ENCODE measurements at regions not wholly inside any gene's neighbourhood (a gene's known extent, or its start where the extent isn't known, plus 50 kb on each side); places are given as distances from the start of the nearest gene placed in this dataset.

DNA sequence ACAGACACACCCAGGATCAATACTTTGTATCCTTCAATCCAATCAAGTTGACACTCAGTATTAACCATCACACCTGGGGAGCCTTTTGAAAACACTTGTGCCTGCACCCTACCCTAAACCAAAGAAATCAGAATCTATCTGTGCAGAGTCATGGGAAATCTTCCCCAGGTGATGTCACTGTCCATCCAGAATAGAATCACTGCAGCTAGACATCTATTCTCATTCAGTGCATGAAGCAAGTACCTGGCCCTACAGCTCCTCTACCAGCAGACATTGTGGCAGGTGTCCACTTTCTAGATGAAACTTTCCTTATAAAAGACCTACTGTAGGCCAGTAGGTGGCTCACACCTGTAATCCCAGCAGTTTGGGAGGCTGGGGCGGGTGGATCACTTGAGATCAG is 262.4 kb upstream of the MARCKS start:
- TF ChIP-seq, protein P1, sequence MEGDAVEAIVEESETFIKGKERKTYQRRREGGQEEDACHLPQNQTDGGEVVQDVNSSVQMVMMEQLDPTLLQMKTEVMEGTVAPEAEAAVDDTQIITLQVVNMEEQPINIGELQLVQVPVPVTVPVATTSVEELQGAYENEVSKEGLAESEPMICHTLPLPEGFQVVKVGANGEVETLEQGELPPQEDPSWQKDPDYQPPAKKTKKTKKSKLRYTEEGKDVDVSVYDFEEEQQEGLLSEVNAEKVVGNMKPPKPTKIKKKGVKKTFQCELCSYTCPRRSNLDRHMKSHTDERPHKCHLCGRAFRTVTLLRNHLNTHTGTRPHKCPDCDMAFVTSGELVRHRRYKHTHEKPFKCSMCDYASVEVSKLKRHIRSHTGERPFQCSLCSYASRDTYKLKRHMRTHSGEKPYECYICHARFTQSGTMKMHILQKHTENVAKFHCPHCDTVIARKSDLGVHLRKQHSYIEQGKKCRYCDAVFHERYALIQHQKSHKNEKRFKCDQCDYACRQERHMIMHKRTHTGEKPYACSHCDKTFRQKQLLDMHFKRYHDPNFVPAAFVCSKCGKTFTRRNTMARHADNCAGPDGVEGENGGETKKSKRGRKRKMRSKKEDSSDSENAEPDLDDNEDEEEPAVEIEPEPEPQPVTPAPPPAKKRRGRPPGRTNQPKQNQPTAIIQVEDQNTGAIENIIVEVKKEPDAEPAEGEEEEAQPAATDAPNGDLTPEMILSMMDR (conservative IDR thresholded peaks at IDR 0.05; ENCODE audit: low read depth, low read length): no peak
- DNase-seq (ENCODE audit: low read depth): no peak
- H3K4me3 ChIP-seq (ENCODE audit: low read length): no peak overlapping the region

DNA sequence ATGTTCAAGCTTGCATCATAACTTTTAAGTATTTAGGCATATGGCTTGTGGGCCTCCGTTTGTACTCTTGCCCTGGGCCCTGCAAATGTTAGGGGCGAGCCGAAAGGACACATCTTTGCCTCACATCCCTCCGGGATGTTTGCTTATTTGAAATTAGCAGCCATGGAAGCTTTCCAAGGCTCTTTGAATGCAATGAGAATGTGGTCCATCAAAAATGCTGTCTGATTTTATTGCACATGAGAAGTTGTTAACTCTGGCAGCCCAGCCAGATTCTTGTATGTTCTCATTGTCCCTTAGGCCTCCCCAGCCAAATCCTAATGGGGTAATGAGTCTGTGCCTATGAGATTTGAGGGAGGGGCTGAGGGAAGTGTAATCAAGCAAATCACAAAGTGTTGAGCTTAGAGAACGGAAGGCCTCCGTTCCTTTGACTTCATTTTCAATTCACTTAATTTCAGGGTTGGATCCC is 261.2 kb upstream of the MARCKS start:
- DNase-seq (ENCODE audit: low read depth): no peak
- TF ChIP-seq, protein P1 (conservative IDR thresholded peaks at IDR 0.05; ENCODE audit: low read depth, low read length): no peak
- no peak overlapping the region for H3K4me3 ChIP-seq (ENCODE audit: low read length)

DNA sequence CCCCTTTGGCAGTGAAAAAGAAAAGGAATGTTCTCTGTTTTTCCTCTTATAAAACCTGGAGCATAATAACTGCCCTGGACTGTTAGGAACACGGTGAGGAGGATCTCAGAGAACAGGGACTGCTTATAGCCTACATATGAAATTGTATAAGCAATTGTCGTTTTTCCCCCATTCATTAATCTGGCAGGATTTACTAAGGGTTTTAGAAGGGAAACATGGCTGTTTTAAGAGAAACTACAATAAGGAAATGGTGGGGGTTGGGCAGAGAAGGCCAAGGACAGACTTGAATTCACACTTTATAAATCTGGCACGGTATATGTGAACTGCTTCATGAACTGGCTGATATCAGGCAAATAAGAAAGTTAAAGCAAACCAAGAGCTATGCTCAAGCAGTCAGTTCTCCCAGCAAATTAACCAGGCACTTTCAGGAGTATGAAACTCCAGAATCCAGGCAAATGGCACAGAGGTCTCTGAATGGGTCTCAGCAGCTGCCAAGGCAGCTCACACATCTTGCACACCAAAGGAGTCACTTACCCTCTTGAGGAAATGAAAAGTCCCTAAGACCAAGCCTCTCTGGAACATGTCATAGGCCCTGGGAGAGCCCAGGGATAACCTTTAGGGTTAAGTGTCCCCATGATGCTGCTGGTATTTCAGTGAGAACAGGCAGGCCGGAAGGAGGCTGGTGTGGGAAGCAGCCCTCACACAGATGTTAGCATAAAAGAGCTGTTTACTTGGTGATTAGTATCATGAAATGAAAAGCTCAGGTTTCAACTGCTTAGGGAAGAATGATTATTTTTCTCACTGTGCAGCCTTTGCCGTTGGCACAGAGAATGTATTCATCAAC is 260.5 kb upstream of the MARCKS start:
- no peak for DNase-seq (ENCODE audit: low read depth)
- H3K4me3 ChIP-seq (ENCODE audit: low read length): no peak overlapping the region
- TF ChIP-seq, protein P1 (conservative IDR thresholded peaks at IDR 0.05; ENCODE audit: low read depth, low read length): no peak

DNA sequence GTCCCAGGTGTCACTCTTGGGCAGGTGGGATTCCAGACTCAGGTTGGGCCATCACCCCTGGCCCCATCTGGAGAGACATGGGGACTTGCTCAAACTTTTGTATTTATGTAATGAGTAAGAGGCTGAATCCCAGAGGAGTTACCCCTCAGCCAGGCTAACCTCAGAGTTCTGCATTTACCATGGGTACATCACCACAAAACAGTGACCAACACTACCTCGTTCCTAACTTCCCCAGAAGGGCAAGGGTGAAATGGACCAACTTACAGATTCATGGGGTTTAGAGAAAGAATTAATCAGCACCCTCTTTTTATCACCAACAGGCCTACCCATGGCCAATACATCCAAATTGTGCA is 259.9 kb upstream of the MARCKS start:
- no peak for DNase-seq (ENCODE audit: low read depth)
- H3K4me3 ChIP-seq (ENCODE audit: low read length): no peak overlapping the region
- TF ChIP-seq, protein P1 (conservative IDR thresholded peaks at IDR 0.05; ENCODE audit: low read depth, low read length): no peak

DNA sequence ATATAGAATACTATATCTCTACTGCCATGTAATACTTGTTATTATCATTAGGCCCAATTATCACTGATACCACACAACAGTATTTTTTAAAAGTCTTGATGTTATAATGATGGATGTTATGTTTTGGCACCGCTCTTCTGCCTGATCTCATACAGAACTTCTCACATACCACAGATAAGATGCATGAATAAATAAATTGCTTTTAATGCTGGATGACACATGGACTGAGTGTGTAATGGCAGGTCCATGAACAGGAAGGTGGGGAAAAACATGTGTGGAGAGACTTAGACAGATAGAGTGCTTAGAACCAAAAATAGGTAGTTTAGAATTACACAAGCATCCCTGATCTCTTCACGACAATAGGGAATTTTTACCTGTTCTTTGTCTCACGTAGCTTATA is 258.4 kb upstream of the MARCKS start:
- TF ChIP-seq, protein P1 (conservative IDR thresholded peaks at IDR 0.05; ENCODE audit: low read depth, low read length): no peak
- no peak overlapping the region for H3K4me3 ChIP-seq (ENCODE audit: low read length)
- DNase-seq (ENCODE audit: low read depth): no peak

DNA sequence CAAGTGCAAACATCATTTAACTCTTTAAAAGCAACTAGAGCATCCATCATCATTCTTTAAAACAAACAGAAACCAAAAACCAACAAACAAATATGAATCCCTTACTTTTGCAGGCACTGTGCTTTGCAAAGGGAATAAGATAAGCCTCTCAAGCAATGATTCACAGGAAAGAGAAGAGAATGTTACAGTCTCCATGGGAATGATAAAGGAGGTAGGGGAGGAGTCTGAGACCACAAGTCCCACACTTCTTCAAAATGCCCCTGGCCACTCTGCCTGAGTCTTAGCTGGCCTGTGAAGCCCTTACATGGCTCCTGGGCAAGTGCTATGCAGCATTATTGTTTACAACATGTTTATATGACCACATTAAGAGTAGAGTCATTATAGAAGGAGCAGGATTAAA is 257.7 kb upstream of the MARCKS start:
- DNase-seq (ENCODE audit: low read depth): no peak
- no peak overlapping the region for H3K4me3 ChIP-seq (ENCODE audit: low read length)

More for the DNA sequence above, 257.7 kb upstream of the MARCKS start:
- TF ChIP-seq, protein P1 (conservative IDR thresholded peaks at IDR 0.05; ENCODE audit: low read depth, low read length): no peak

All from retinal pigment epithelial cell (primary cell).